Right atrium auricular region (tissue), 2 donors: ENCODE measurements at regions not wholly inside any gene's neighbourhood (a gene's known extent, or its start where the extent isn't known, plus 50 kb on each side); places are given as distances from the start of the nearest gene placed in this dataset.

Source experiments
- DNase-seq: peaks from one replicate; pipeline ENCODE4 v3.0.0-alpha.2; 2019; ENCODE audit warnings: low spot score
- H3K27ac ChIP-seq, 2 donors: fragments of 200-600 bp; sonication (generic); 1 replicate in 1 of 2; 2 replicates in 1 of 2; pipeline ENCODE4 v1.5.1; 2016 to 2019
- H3K27me3 ChIP-seq, 2 donors: fragments of 200-600 bp; sonication (generic); one replicate each; pipeline versions ENCODE4 v1.5.1 to v1.6.0; 2017 to 2019
- H3K36me3 ChIP-seq: fragments of 200-600 bp; sonication (generic); one replicate; pipeline ENCODE4 v1.5.1; 2016
- H3K4me1 ChIP-seq, 2 donors: fragments of 200-600 bp; sonication (generic); one replicate each; pipeline versions ENCODE4 v1.5.1 to v1.6.0; 2017 to 2019
- H3K4me3 ChIP-seq, 2 donors: fragments of 200-600 bp; sonication (generic); 1 replicate in 1 of 2; 2 replicates in 1 of 2; pipeline ENCODE4 v1.5.1; 2017 to 2019; ENCODE audit warnings: mild to moderate bottlenecking in 1 of 2, moderate library complexity in 1 of 2
- H3K9me3 ChIP-seq, 2 donors: fragments of 200-600 bp; sonication (generic); one replicate each; pipeline ENCODE4 v1.5.1; 2019
- CTCF ChIP-seq, 2 donors: fragments of 200-600 bp; sonication (generic); IDR thresholded peaks; one replicate each; pipeline ENCODE4 v1.5.1; 2019; ENCODE audit warnings: antibody characterized with exemption in 2 of 2

GRCh38 chr2:62447411-62447810, 58.6 kb downstream of the TMEM17 start:
- TF ChIP-seq CTCF (IDR thresholded peaks at IDR 0.05): no peak
- H3K4me1 ChIP-seq: no peaks in the 10 kb centered on the region
- no peaks in the 10 kb centered on the region for H3K27me3 ChIP-seq
- H3K9me3 ChIP-seq: no peaks in the 10 kb centered on the region
- no peaks in the 10 kb centered on the region for H3K36me3 ChIP-seq
- no peak overlapping the region for H3K27ac ChIP-seq
- DNase-seq: no peak
- no peak overlapping the region for H3K4me3 ChIP-seq

GRCh38 chr2:62446491-62446890, 59.5 kb downstream of the TMEM17 start:
- H3K36me3 ChIP-seq: no peaks in the 10 kb centered on the region
- H3K9me3 ChIP-seq: no peaks in the 10 kb centered on the region
- no peaks in the 10 kb centered on the region for H3K4me1 ChIP-seq
- H3K4me3 ChIP-seq: no peak overlapping the region
- DNase-seq: no peak
- H3K27ac ChIP-seq: no peak overlapping the region
- no peak for TF ChIP-seq CTCF (IDR thresholded peaks at IDR 0.05)
- no peaks in the 10 kb centered on the region for H3K27me3 ChIP-seq

DNA sequence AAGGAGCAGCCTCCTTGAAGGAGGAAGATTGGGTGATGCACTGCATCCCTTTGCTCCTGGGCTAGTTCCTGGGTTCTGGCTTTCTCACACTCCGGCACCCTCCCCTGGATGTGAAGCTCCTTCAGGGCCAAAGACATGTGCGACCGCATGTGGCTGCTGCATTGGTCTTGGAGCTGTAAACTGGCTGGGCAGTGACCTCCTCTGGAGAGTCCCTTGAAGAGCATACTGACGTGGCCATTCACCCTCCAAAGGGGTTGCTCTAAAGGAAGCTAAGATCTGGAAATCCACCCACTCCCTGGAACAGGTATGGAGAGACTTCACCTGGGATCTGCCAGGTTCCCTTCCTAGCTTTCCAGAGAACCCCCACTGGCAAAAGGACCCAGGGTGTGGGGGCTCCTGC, 62.1 kb downstream of the TMEM17 start:
- no peak overlapping the region for H3K27ac ChIP-seq

DNA sequence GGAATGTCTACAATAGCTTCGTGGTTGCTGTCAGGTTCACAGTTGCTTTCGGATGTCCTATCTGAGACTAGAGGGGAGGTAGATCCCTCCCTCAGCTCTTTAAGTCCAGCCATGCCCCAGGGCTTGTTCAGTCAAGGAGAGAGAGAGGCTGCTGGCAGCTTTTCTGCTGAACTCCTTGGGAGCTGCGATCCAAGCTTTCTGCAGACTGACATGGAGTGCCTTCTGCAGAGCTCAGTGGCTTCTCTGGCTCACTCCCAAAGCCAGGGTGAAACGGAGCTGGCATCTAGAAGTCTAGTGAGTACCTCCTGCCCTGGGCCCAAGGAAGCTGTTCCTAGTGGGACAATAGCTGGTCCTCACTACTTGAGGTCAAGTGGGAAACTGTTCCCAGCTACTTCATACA, 62.5 kb downstream of the TMEM17 start:
- H3K4me3 ChIP-seq: no peak overlapping the region
- H3K27me3 ChIP-seq: no peaks in the 10 kb centered on the region
- TF ChIP-seq CTCF (IDR thresholded peaks at IDR 0.05): no peak

More for the DNA sequence above, 62.1 kb downstream of the TMEM17 start:
- Histone ChIP-seq H3K4me3 (no peak overlapping the region), H3K9me3 (no peaks in the 10 kb centered on the region), H3K27me3 (no peaks in the 10 kb centered on the region), H3K4me1 (no peaks in the 10 kb centered on the region), H3K36me3 (no peaks in the 10 kb centered on the region)
- DNase-seq: peak; percentile 38
- no peak for TF ChIP-seq CTCF (IDR thresholded peaks at IDR 0.05)

GRCh38 chr2:62441824-62442223, 64.2 kb downstream of the TMEM17 start:
- Histone ChIP-seq H3K4me3 (no peak overlapping the region), H3K27me3 (no peaks in the 10 kb centered on the region), H3K4me1 (no peaks in the 10 kb centered on the region), H3K9me3 (no peaks in the 10 kb centered on the region), H3K27ac (no peak overlapping the region), H3K36me3 (no peaks in the 10 kb centered on the region)
- no peak for TF ChIP-seq CTCF (IDR thresholded peaks at IDR 0.05)
- peak; percentile 30 for DNase-seq

More for the DNA sequence above, 62.5 kb downstream of the TMEM17 start:
- Histone ChIP-seq H3K4me1 (no peaks in the 10 kb centered on the region), H3K27ac (no peak overlapping the region), H3K36me3 (no peaks in the 10 kb centered on the region), H3K9me3 (no peaks in the 10 kb centered on the region)
- DNase-seq: no peak

DNA sequence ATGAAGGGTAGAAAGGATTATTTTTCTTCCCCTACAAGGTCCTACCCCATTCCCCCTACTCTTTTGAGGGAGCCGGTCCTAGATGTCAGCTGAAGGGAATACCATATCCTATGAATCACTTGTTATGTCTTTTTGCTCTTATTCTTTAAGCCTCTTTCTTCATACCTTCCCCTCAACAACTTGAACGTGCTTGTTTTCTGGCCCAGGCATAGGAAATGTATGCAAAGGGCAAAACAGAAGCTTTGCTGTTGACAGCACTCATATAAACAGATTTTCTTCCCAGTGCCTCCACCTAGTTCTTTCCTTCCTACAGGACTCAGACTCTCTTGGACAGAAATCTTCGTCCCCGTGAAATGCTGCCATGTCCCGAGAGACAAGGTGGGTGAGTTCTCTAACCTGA, 64.6 kb downstream of the TMEM17 start:
- no peaks in the 10 kb centered on the region for H3K27me3 ChIP-seq
- H3K4me1 ChIP-seq: no peaks in the 10 kb centered on the region
- no peaks in the 10 kb centered on the region for H3K9me3 ChIP-seq
- H3K4me3 ChIP-seq: no peak overlapping the region
- H3K36me3 ChIP-seq: no peaks in the 10 kb centered on the region
- TF ChIP-seq CTCF (IDR thresholded peaks at IDR 0.05): no peak
- DNase-seq: no peak
- no peak overlapping the region for H3K27ac ChIP-seq
